HG02571 (cell line): ENCODE measurements at regions not wholly inside any gene's neighbourhood (a gene's known extent, or its start where the extent isn't known, plus 50 kb on each side); places are given as distances from the start of the nearest gene placed in this dataset.

ENCODE experiments used
- ATAC-seq: cut with Tn5 transposase; IDR thresholded peaks from one replicate; pipeline ENCODE4 v1.9.1; 2021; ENCODE audit warnings: mild to moderate bottlenecking, moderate library complexity; ENCODE audit not compliant: unreplicated experiment

DNA sequence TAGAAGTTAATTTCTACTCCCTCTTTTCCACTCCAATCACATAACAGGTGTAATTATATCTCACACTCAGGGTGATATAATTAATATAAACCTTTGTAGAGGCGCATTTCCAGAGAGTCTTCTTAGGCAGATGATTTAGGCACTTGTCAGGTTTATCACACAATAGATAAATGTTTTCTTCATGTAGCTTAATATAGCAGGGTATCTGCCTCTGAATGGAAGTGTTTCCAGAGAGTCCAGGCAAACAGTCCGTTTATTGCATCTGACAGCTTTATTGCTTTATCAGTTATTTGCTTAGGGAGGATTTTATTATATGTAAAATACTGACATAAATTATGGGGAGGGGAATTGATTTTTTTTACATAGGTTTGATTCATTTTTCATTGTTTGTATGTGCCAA, 766.3 kb downstream of the SLC4A3 start:
- ATAC-seq, result no peak

GRCh38 chr2:220394433-220394832, 767.0 kb downstream of the SLC4A3 start:
- ATAC-seq, result no peak

GRCh38 chr2:220396287-220396686, 768.9 kb downstream of the SLC4A3 start:
- no peak for ATAC-seq

DNA sequence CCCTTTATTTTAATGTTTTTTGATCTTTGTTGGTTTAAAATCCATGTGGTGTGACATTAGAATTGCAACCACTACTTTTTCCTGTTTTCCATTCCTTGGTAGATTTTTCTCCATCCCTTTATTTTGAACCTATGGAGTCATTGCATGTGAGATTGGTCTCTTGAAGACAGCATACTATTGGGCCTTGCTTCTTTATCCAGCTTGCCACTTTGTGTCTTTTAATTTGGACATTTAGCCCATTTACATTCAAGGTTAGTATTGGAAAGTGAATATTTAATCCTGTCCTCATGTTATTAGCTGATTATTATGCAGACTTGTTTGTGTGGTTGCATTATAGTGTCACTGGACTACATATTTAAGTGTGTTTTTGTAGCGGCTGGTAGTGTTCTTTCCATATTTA, 782.9 kb downstream of the SLC4A3 start:
- ATAC-seq, result no peak

GRCh38 chr2:220417503-220417902, 790.1 kb downstream of the SLC4A3 start:
- ATAC-seq, result no peak

DNA sequence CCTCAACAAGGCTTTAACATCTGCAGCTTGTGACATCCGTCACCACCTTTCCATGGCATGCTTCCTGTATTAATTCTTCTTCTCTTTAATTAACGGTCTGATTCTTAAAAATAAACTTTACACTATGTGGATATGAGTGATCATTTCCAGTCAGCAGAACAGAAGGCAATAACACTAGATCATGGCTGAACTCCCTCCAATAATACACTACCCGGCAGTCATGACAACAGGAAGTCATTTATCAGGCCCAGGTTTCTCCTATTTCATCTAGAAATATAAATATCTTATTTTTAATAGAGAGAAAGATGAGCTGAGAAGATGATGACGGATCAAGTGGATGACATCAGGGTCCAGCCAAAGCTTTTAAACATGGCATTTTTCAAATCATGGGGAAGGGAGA, 792.2 kb downstream of the SLC4A3 start:
- ATAC-seq, result no peak

DNA sequence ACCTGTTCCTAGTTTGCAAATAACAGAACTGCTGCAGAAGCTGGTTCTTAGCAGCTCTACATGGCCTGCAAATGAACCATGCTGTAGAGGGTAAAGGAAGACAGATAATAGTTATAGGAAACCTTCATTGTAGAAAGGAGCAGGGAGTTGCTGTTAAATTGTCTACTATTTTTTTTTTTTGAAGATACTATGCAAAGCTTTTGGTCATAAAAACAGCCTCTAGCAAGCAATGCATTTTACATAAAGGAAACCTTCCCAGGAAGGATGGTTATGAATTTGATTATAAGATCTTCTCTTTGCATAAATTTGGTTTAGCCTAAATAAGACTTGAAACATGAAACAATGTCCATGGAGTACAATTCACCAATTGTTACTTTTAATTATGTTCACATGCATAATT, 793.4 kb downstream of the SLC4A3 start:
- no peak for ATAC-seq

DNA sequence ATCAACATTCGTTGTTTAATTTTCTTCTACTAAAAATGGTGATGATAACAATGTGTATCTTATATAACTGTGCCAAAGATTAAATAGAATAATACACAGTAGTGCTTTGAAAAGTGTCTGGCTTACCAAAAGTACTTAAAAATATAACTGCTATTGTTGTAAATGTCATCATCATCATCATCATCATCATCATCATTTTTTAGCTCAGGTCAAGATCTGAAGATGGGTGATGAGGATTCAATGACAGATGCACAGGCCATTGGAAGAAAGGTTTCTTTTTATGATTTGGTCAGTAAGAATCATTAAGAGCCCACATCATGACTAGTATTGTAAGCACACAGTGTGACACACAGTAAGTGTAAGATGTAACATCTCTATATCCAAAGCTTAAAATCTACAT, 795.2 kb downstream of the SLC4A3 start:
- ATAC-seq, result no peak

DNA sequence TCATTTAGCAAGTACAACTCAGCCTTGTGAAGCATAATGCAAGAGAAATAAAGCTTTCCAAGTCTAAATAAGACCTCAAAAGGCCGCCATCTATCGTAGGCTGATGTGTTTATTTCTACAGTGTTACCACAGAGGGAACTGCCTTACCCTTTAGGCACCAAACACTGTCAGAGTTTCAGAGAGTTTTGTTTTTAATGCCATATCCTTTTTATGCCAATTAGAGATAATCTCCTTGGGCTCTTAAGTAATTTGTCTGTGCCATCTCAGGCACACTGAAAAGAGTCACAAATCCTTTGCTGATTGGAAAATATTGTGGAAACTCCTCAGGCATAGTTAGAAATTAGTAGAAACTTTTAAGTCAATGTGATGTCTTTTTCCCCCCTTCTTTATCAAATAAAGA, 797.1 kb downstream of the SLC4A3 start:
- ATAC-seq, result no peak

DNA sequence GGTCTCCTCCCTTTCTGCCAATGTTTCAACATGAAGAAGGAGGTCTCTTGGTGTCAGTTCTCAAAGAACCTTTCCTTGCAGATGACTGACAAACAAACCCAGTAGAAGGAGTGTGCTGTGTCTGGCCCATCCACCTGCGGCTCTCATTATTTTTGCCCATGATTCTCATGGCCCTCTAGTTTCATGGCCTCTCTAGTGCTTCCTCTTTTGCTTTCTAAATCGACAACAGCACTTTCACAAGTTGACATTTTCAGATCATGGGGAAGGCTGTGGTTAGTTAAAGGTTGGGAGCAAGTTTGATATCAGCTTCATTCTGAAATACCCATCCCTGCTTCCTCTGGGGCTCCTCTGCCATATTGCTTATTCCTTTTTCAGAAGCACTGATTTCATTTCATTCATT, 805.2 kb downstream of the SLC4A3 start:
- ATAC-seq, result no peak

GRCh38 chr2:220433131-220433530, 805.7 kb downstream of the SLC4A3 start:
- ATAC-seq, result no peak

- ATAC-seq, result no peak
Observed at GRCh38 chr2:220434385-220434784, 807.0 kb downstream of the SLC4A3 start.

GRCh38 chr2:220437938-220438337, 810.5 kb downstream of the SLC4A3 start:
- no peak for ATAC-seq

DNA sequence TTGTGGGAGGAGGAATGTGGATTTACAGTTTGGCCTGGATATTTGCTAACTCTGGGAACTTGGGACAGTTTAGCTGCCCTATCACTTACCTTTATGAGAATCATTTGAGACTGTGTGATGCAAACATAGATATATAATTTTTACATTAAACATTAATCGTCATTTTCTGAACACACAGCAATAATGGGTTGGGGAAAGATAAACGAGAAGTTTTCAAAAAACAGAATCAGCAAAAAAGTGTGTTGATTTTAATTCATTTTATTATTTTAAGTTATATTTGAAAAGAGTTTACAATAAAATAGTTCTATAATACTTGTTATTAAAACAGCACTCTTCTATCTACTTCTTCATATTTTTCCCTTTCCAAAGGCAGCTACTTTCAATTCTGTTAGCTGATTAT, 813.3 kb downstream of the SLC4A3 start:
- no peak for ATAC-seq

DNA sequence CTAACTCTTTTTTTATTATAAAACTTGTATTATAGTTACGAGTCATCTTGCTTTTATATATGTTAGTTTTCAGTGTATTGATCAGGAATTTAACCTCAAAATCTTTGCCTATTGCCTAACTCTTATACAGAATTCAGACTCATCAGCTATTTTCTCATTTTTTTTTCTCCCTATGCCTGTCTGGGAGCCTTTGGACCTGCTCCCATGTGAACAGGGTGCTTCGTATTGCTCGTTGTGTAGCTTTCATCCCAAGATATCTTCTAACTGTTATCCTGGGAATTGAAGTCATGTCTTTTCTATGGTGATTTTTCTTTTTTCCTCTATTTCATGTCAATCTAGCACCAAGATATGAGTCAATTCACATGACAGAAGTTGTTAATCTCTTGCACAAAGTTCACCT, 814.0 kb downstream of the SLC4A3 start:
- no peak for ATAC-seq

DNA sequence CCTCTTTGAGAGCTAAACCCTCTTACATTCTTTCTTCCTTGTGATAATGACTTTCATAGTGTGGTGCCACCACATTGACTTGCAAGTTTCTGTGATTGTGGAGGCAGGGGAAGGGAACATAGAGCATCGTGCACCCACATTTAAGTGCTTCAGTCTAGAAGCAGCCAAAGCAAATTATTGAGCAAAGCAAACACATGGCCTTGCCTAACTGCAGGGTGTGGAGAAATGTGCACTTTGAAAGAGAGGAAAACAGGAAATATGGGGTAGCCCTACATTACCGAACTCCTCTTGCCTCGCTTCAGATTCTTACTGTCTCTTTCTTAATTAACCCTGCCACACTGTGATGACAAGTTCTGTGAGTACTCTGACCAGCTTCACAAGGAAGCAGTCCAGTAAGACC, 814.6 kb downstream of the SLC4A3 start:
- no peak for ATAC-seq

DNA sequence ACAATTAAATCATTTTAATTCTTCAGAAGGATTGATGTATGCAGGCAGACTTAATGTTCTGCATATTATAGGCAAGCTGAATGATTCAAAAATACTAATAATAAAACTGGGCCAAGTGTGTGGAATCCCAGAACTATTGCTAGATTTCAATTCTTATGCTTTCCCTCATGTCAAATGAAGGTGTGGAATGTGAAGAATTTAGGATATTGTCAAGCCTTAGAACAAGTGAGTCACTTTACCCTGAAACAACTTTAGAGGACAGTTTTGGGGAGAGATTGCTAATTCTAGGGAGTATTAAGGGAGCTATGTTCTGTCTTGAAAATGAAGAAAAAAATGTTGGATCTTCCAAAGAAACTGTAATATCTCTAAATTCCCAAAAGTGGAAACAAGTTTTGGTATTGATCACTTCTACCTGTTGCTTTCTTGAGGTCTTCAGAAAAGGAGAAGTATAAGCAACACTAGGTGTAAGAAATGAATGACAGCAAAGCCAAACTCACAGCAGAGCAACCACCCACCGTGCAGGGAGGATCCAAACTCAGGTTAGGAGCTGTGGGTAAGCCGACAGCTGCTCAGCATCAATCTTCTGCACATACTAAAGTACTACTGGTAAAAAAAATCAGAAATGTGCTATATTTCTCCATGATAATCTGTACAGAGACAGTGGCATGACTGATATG, 818.1 kb downstream of the SLC4A3 start:
- no peak for ATAC-seq

DNA sequence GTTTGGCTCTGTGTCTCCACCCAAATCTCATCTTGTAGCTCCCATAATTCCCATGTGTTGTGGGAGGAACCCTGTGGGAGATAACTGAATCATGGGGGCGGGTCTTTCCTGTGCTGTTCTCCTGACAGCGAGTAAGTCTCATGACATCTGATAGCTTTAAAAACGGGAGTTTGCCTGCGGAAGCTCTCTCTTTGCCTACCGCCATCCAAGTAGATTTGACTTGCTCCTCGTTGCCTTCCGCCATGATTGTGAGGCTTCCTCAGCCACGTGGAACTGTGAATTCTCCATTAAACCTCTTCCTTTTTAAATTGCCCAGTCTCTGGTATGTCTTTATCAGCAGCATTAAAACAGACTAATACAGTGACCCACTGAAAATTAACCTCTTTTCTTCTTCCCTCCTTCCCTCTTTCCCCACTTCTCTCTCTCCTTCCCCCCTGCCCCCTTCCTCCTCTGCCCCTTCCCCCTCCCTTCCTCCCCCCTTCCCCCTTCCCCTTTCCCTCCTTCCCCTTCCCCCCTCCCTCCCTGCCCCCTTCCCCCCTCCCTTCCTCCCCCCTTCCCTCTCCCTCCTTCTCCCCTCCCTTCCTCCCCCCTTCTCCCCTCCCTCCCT, 818.8 kb downstream of the SLC4A3 start:
- ATAC-seq, result no peak

- ATAC-seq, result no peak
Observed at GRCh38 chr2:220450846-220451245, 823.4 kb downstream of the SLC4A3 start.

- no peak for ATAC-seq
Observed at GRCh38 chr2:220451438-220451837, 824.0 kb downstream of the SLC4A3 start.

GRCh38 chr2:220452561-220452960, 825.1 kb downstream of the SLC4A3 start:
- ATAC-seq, result no peak

- no peak for ATAC-seq
Observed at GRCh38 chr2:220455351-220455990, 828.0 kb downstream of the SLC4A3 start.
